ENCODE measurements at regions not wholly inside any gene's neighbourhood (a gene's known extent, or its start where the extent isn't known, plus 50 kb on each side); places are given as distances from the start of the nearest gene placed in this dataset.

DNA sequence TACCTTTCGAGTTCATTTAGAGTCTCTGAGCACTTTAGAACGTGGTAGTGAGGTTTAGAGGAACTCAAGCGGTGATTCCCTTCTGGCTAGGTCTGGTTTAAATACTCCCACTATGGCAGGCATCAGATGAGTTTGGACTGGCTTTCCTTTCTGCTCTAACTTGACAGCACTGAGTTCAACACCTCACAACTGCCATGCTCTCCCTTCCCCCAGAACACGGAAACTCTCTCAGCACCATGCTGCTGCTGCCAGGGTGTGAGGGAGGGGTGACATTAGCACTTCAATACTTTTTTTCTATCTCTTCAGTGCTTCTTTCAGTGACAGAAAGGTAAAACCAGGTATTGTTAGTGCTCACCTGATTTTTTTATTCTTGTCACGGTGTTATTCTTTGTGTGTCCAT is 234.5 kb upstream of the AGTR2 start:
- no peaks in the 10 kb centered on the region for H3K36me3 ChIP-seq (replicated peaks in 1 of 2; ENCODE audit: insufficient read depth in 1 of 2, low read depth in 2 of 2)
- ATAC-seq (no peak), DNase-seq (no peak)
- H3K9me3 ChIP-seq = no peaks in the 10 kb centered on the region
- peaks cover 4% of the 10 kb centered on the region for H3K4me1 ChIP-seq
- no peaks in the 10 kb centered on the region for H3K27me3 ChIP-seq
- no peak overlapping the region for H3K27ac ChIP-seq
- intact Hi-C loops (cut with DNase I) = no loop called here
- no peak for TF ChIP-seq POLR2A (IDR thresholded peaks at IDR 0.05)
- TF ChIP-seq, protein P1, sequence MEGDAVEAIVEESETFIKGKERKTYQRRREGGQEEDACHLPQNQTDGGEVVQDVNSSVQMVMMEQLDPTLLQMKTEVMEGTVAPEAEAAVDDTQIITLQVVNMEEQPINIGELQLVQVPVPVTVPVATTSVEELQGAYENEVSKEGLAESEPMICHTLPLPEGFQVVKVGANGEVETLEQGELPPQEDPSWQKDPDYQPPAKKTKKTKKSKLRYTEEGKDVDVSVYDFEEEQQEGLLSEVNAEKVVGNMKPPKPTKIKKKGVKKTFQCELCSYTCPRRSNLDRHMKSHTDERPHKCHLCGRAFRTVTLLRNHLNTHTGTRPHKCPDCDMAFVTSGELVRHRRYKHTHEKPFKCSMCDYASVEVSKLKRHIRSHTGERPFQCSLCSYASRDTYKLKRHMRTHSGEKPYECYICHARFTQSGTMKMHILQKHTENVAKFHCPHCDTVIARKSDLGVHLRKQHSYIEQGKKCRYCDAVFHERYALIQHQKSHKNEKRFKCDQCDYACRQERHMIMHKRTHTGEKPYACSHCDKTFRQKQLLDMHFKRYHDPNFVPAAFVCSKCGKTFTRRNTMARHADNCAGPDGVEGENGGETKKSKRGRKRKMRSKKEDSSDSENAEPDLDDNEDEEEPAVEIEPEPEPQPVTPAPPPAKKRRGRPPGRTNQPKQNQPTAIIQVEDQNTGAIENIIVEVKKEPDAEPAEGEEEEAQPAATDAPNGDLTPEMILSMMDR (IDR thresholded peaks at IDR 0.05) = no peak
- WGBS, 2 donors = 70 to 94% methylated on average over 5 of the region's 5 CpGs
- no peak overlapping the region for H3K4me3 ChIP-seq

DNA sequence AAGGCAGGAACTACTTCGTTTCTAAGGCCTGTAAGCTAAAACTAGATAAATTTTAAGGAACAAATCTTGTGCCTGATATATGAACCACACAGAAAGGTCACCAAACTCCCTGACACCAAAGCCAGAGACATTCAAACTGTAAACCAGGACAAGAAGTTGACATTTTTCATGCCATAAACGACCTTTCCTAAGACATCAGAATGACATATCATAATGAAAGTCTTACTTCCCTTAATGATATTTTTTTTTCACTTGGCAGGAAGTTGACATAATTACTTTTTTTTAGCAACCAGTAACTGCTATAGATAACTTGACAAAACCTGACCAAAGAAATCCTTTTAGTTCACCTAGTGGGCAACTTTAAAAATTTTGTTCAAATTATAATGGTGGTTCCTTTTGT is 231.5 kb upstream of the AGTR2 start:
- Histone ChIP-seq H3K9me3 (no peaks in the 10 kb centered on the region), H3K36me3 (replicated peaks in 1 of 2; ENCODE audit: insufficient read depth in 1 of 2, low read depth in 2 of 2) (no peaks in the 10 kb centered on the region), H3K27ac (no peak overlapping the region), H3K27me3 (no peaks in the 10 kb centered on the region), H3K4me1 (peaks cover 4% of the 10 kb centered on the region), H3K4me3 (no peak overlapping the region)
- DNase-seq (no peak), ATAC-seq (no peak)
- WGBS, 2 donors = 53 to 62% methylated on average over 2 of the region's 2 CpGs
- intact Hi-C loops (cut with DNase I) = no loop called here
- TF ChIP-seq, protein P1 (IDR thresholded peaks at IDR 0.05) = no peak
- TF ChIP-seq POLR2A (IDR thresholded peaks at IDR 0.05) = no peak

DNA sequence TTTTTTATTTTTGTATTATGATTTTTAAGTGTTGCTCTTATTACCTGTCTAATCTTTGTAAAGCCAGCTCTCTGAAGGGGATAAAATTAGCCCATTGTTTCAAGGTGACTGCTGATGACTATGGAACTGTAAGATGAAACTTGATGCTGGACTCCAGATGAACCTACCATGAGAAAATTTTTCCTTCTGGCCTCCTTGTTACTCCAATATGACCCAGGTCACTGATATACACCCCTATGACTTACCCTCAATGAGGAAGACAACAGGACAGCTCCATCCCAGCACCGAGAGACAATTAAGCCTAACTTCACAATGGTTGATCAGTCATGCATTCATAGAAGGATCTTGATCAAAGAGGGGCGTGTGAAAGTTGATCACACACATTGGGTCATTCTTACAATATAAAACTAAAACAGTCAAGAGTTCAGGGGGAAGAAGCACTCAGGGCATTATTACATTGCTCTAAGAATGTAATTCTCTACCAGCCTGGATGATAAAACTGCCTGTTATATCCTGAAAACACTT is 230.8 kb upstream of the AGTR2 start:
- ATAC-seq (no peak), DNase-seq (no peak)
- H3K4me3 ChIP-seq = no peak overlapping the region
- H3K9me3 ChIP-seq = no peaks in the 10 kb centered on the region
- WGBS, 2 donors = 78 to 81% methylated on average over 2 of the region's 2 CpGs
- peaks cover 4% of the 10 kb centered on the region for H3K4me1 ChIP-seq
- H3K27me3 ChIP-seq = no peaks in the 10 kb centered on the region
- no peak overlapping the region for H3K27ac ChIP-seq
- no peaks in the 10 kb centered on the region for H3K36me3 ChIP-seq (replicated peaks in 1 of 2; ENCODE audit: insufficient read depth in 1 of 2, low read depth in 2 of 2)
- intact Hi-C loops (cut with DNase I) = no loop called here
- TF ChIP-seq, protein P1 (IDR thresholded peaks at IDR 0.05) = no peak
- no peak for TF ChIP-seq POLR2A (IDR thresholded peaks at IDR 0.05)

DNA sequence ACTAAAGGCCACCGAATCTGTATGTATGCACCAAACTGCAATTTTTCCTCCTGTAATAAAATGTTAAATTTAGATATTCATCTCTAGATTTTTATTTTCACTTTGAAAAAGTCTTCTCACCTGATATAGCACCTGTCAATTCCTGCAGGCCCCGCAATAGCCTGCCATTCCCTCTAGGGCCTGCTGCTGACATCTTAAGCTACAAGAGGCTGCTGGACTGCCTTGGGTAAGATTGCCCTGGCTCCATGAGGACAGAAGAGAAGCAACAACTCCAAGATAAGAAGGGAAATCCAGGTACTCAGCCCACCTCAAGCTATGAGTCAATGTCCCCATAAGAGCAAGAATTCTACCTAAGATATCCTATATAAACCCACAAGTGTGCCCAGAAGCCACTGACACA is 230.2 kb upstream of the AGTR2 start:
- no peak overlapping the region for H3K27ac ChIP-seq
- intact Hi-C loops (cut with DNase I) = no loop called here
- 89 to 92% methylated on average over 2 of the region's 2 CpGs for WGBS, 2 donors

DNA sequence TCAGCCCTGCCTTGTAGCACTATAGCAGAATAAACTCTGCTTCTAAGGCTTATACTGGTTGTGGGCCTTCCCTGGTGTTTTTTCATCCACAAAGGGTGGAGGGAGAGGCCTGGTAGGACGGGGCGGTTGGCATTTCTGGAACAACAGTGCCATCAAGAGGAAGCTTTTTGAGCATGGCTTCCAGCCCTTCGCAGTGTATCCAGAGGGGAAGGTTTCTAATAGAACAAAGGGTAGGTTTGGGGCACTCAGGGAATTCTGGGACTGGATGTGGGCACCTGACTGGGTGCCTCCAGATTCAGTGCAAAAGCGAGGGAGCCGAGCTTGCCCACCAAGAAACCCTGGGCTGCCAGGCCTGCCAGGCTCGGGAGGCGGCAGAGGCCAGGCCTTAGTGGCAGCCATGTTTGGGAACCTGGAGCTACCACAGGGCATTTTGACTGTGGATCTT is 229.6 kb upstream of the AGTR2 start:
- ATAC-seq (peak; percentile 92), DNase-seq (peak; percentile 17 to 92 (median 84))
- peaks cover 4% of the 10 kb centered on the region for H3K4me1 ChIP-seq
- no peak overlapping the region for H3K4me3 ChIP-seq
- no peaks in the 10 kb centered on the region for H3K27me3 ChIP-seq
- no peak overlapping the region for H3K27ac ChIP-seq
- intact Hi-C loops (cut with DNase I) = no loop called here
- 56 to 88% methylated on average over 5 to 7 of the region's 7 CpGs for WGBS, 2 donors
- H3K9me3 ChIP-seq = no peaks in the 10 kb centered on the region
- TF ChIP-seq, protein P1 (IDR thresholded peaks at IDR 0.05) = peak in 5 of 7 experiments; percentile 5 to 95 (median 63)
- no peak for TF ChIP-seq POLR2A (IDR thresholded peaks at IDR 0.05)
- H3K36me3 ChIP-seq (replicated peaks in 1 of 2; ENCODE audit: insufficient read depth in 1 of 2, low read depth in 2 of 2) = no peaks in the 10 kb centered on the region

More for the DNA sequence above, 230.2 kb upstream of the AGTR2 start:
- no peak for TF ChIP-seq POLR2A (IDR thresholded peaks at IDR 0.05)
- TF ChIP-seq, protein P1 (IDR thresholded peaks at IDR 0.05) = no peak
- DNase-seq = no peak
- Histone ChIP-seq H3K4me3 (no peak overlapping the region), H3K4me1 (peaks cover 4% of the 10 kb centered on the region), H3K9me3 (no peaks in the 10 kb centered on the region), H3K36me3 (replicated peaks in 1 of 2; ENCODE audit: insufficient read depth in 1 of 2, low read depth in 2 of 2) (no peaks in the 10 kb centered on the region), H3K27me3 (no peaks in the 10 kb centered on the region)
- ATAC-seq = no peak
